Cardiac muscle cell (in vitro differentiated cells and primary cell): ENCODE measurements at regions not wholly inside any gene's neighbourhood (a gene's known extent, or its start where the extent isn't known, plus 50 kb on each side); places are given as distances from the start of the nearest gene placed in this dataset.

Source experiments
- DNase-seq, 2 donors: peaks; one replicate each; pipeline versions ENCODE4 v3.0.0 to v3.0.0-alpha.2; 2010 to 2017; ENCODE audit warnings: low read depth in 1 of 2, low spot score in 1 of 2
- H3K27ac ChIP-seq: fragments of 200-600 bp; sonication (generic); 2 replicates; pipeline ENCODE4 v1.5.1; 2016
- H3K27me3 ChIP-seq: fragments of 200-600 bp; sonication (generic); 2 replicates; pipeline ENCODE4 v1.6.0; 2016; ENCODE audit warnings: control low read depth
- H3K36me3 ChIP-seq: fragments of 200-600 bp; sonication (generic); 2 replicates; pipeline ENCODE4 v1.5.1; 2016; ENCODE audit warnings: control low read depth
- H3K4me1 ChIP-seq: fragments of 200-600 bp; sonication (generic); 2 replicates; pipeline ENCODE4 v1.8.1; 2017; ENCODE audit warnings: low read depth, mild to moderate bottlenecking, mixed run types
- H3K4me3 ChIP-seq: fragments of 200-600 bp; sonication (generic); 2 replicates; pipeline ENCODE4 v1.5.1; 2016; ENCODE audit warnings: mild to moderate bottlenecking
- H3K9me3 ChIP-seq: fragments of 200-600 bp; sonication (generic); 2 replicates; pipeline ENCODE4 v1.5.1; 2017; ENCODE audit warnings: low read depth, mild to moderate bottlenecking, control low read depth
- TF ChIP-seq, protein P1 (sequence below): IDR thresholded peaks from 2 replicates; pipeline ENCODE4 v1.5.1; 2012; ENCODE audit warnings: low read depth, mild to moderate bottlenecking, low read length

DNA sequence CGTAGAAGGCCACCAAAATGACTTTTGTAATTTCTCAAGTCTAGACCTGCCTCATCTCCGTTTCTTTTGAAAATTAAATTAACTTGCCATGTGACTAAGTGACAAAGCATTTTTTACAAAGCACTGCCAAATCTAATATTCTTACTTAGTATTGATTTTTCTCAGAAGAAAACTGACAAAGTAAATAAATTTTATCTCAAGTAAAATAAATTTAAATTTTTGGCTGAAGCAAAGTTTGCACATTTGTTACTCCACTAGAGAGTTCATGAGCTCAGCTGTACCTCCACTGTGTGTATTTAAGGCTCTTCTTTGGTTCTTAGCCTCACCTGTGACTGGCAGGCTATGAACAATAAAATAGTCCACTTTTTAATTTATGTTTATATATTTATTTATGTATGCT, 441.1 kb upstream of the PCDH10 start:
- no peak for DNase-seq
- TF ChIP-seq, protein P1, sequence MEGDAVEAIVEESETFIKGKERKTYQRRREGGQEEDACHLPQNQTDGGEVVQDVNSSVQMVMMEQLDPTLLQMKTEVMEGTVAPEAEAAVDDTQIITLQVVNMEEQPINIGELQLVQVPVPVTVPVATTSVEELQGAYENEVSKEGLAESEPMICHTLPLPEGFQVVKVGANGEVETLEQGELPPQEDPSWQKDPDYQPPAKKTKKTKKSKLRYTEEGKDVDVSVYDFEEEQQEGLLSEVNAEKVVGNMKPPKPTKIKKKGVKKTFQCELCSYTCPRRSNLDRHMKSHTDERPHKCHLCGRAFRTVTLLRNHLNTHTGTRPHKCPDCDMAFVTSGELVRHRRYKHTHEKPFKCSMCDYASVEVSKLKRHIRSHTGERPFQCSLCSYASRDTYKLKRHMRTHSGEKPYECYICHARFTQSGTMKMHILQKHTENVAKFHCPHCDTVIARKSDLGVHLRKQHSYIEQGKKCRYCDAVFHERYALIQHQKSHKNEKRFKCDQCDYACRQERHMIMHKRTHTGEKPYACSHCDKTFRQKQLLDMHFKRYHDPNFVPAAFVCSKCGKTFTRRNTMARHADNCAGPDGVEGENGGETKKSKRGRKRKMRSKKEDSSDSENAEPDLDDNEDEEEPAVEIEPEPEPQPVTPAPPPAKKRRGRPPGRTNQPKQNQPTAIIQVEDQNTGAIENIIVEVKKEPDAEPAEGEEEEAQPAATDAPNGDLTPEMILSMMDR: no peak
- Histone ChIP-seq H3K4me3 (no peak overlapping the region), H3K27ac (no peak overlapping the region), H3K9me3 (no peaks in the 10 kb centered on the region), H3K27me3 (no peaks in the 10 kb centered on the region), H3K4me1 (peaks cover 4% of the 10 kb centered on the region), H3K36me3 (no peaks in the 10 kb centered on the region)

DNA sequence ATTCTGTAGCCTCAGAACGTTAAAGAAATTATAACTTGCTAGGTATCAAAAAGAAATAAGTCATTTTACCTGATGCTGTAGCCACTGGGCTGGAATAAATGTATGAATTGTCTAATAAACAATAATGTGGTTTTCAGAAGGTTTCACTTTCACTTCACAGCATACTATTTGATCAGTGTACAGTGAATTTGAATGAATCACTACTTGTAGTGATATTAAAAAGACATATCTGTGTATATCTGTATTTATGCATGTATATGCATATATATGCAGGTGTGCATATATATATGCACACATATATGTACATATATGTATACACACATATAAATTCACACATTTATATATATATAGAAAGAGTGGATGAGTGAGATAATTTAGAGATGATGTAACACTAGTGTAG, 440.0 kb upstream of the PCDH10 start:
- H3K27me3 ChIP-seq: no peaks in the 10 kb centered on the region
- TF ChIP-seq, protein P1: no peak

DNA sequence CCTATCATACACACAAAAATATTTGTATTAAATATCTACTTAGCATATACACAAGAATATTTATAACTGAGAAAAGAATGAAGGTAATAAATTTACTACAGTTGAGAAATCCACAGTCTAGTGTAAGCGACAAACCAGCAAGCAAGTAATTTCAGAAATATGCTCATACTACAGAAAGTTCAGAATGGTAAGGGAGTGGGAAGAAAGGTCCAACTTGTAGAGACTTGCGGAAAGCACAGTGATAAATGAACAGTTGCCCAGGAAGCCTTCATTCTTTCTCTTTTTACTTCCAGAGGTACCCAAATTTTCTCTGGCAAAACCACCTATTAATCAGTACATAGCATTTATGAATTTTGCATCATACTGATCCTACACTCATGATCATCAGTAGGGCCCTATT, 438.1 kb upstream of the PCDH10 start:
- H3K27ac ChIP-seq: no peak overlapping the region
- no peak overlapping the region for H3K4me3 ChIP-seq
- H3K36me3 ChIP-seq: no peaks in the 10 kb centered on the region
- H3K9me3 ChIP-seq: no peaks in the 10 kb centered on the region
- DNase-seq: no peak
- H3K4me1 ChIP-seq: peaks cover 5% of the 10 kb centered on the region
- TF ChIP-seq, protein P1: no peak
- no peaks in the 10 kb centered on the region for H3K27me3 ChIP-seq

More for the DNA sequence above, 440.0 kb upstream of the PCDH10 start:
- H3K4me3 ChIP-seq: no peak overlapping the region
- H3K9me3 ChIP-seq: no peaks in the 10 kb centered on the region
- peaks cover 5% of the 10 kb centered on the region for H3K4me1 ChIP-seq
- DNase-seq: no peak
- no peaks in the 10 kb centered on the region for H3K36me3 ChIP-seq
- H3K27ac ChIP-seq: no peak overlapping the region

DNA sequence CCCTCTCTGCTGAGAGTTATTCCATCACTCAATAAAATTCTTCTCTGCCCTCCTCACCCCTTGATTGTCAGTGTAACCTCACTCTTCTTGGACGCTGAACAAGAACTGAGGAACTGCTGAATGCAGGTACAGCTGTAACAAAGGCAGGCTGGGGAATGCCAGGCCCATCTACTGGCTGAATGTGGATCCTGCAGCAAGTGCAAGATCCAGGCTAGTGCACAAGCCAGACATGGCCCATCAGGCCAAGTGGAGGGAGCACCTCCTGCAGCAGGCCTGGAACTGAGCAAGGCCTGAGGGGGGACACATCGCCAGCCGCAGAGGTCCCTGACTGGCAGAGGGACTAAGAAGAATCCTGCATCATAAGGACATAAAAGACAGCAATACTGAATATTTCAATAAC, 411.8 kb upstream of the PCDH10 start:
- Histone ChIP-seq H3K27me3 (no peaks in the 10 kb centered on the region), H3K27ac (no peak overlapping the region), H3K9me3 (no peaks in the 10 kb centered on the region), H3K4me3 (no peak overlapping the region), H3K4me1 (no peaks in the 10 kb centered on the region), H3K36me3 (no peaks in the 10 kb centered on the region)
- TF ChIP-seq, protein P1: no peak
- peak in 1 of 2 donors; percentile 33 for DNase-seq

DNA sequence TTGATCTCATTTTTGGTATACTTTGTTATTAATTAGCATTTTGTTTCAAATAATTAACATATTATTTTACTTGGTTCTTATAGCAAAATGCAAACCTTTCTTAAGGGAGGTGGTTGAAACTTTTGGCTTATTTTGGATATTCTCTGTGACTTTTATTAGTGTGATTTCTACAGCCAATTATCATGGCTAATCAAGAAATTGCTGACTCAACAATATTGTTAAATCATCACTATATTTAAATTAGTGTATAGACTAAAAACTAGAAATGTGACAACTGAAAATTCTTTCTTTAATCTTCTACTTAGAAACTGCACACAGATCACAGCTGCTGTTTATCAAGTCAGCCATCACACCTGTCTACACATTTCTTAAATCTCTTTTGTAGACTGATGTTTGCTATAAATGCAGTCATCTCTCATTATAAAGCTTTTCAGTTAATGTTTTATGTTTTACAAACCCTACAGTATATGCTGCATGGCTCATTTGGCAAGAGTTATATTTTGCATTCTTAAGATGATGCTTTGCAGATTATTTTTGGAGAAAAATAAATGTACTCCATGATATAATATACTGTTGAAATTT, 389.8 kb upstream of the PCDH10 start:
- Histone ChIP-seq H3K27ac (no peak overlapping the region), H3K36me3 (no peaks in the 10 kb centered on the region), H3K4me1 (no peaks in the 10 kb centered on the region), H3K27me3 (no peaks in the 10 kb centered on the region), H3K9me3 (no peaks in the 10 kb centered on the region), H3K4me3 (no peak overlapping the region)
- TF ChIP-seq, protein P1: no peak
- DNase-seq: no peak

DNA sequence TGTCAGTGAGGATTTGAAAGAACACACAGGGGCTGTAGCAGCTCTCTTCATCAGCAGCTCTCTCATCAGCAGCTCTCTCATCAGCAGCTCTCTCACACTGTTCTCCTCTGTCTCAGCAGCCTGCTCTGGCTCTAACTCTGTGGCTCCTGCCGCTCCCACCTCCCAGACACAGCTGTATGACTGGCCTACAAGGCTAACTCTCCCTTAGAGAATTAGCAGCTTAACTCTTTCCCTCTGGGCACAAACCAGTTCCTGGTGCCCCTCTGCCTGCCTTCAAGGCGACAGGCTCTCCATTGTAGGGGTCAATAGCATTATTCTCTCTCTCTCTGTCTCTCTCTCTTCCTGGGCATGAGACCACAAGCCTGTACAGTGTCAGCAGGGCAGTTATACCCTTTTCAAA, 385.6 kb upstream of the PCDH10 start:
- H3K27ac ChIP-seq: no peak overlapping the region
- no peaks in the 10 kb centered on the region for H3K36me3 ChIP-seq
- TF ChIP-seq, protein P1: no peak
- H3K9me3 ChIP-seq: no peaks in the 10 kb centered on the region
- no peak for DNase-seq
- H3K4me1 ChIP-seq: no peaks in the 10 kb centered on the region
- no peak overlapping the region for H3K4me3 ChIP-seq
- H3K27me3 ChIP-seq: no peaks in the 10 kb centered on the region
